ENCODE measurements at regions not wholly inside any gene's neighbourhood (a gene's known extent, or its start where the extent isn't known, plus 50 kb on each side); places are given as distances from the start of the nearest gene placed in this dataset.

GRCh38 chr13:43963726-43964125 lies 84.0 kb downstream of the LACC1 start:
- TF ChIP-seq BACH1 (IDR thresholded peaks at IDR 0.05; ENCODE audit: borderline replicate concordance) = no peak
- no peak for TF ChIP-seq JUND (IDR thresholded peaks at IDR 0.05; ENCODE audit: low read depth, low read length)
- TF ChIP-seq RFX5 (IDR thresholded peaks at IDR 0.05; ENCODE audit: low read depth, low read length) = no peak
- TF ChIP-seq CTCF (IDR thresholded peaks at IDR 0.05 in 2 of 3, conservative IDR thresholded peaks at IDR 0.05 in 1 of 3; ENCODE audit: control insufficient read depth in 2 of 3, extremely low read depth in 1 of 3, insufficient read depth in 1 of 3, low read depth in 3 of 3, low read length in 3 of 3) = peak in 2 of 3 experiments; percentile 15 to 16; a peak in 2 of 6 replicates
- TF ChIP-seq EZH2 (IDR thresholded peaks at IDR 0.05; ENCODE audit: borderline replicate concordance, control insufficient read depth, low read depth, low read length) = no peak

All from GM12878 (cell line).